HG02588 (cell line): ENCODE measurements at regions not wholly inside any gene's neighbourhood (a gene's known extent, or its start where the extent isn't known, plus 50 kb on each side); places are given as distances from the start of the nearest gene placed in this dataset.

Experiments
- ATAC-seq: cut with Tn5 transposase; IDR thresholded peaks from one replicate; pipeline ENCODE4 v1.9.1; 2021; ENCODE audit warnings: mild to moderate bottlenecking, moderate library complexity; ENCODE audit not compliant: unreplicated experiment

GRCh38 chr16:49048557-49048956 lies 233.1 kb downstream of the CBLN1 start:
- no peak for ATAC-seq

DNA sequence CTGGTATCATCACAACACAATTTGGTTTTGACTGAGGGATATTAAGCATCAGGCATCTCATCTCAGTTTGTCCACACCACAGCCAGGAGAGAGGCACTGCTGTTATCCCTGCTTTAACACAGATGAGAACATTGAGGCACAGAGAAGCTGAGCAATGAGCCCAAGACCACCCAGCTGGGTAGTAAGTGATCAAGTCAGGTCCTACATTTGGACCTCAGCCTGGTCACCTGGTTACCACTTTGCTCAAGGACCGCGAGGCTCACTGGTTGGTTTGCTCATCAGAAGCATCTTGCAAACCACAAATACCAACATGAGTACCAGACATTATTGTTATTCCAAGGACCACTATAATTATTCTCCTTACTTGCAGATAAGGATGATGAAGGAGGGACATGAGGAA lies 245.5 kb downstream of the CBLN1 start:
- ATAC-seq, result no peak

- no peak for ATAC-seq
Measured at GRCh38 chr16:49027420-49027819, 254.2 kb downstream of the CBLN1 start.

DNA sequence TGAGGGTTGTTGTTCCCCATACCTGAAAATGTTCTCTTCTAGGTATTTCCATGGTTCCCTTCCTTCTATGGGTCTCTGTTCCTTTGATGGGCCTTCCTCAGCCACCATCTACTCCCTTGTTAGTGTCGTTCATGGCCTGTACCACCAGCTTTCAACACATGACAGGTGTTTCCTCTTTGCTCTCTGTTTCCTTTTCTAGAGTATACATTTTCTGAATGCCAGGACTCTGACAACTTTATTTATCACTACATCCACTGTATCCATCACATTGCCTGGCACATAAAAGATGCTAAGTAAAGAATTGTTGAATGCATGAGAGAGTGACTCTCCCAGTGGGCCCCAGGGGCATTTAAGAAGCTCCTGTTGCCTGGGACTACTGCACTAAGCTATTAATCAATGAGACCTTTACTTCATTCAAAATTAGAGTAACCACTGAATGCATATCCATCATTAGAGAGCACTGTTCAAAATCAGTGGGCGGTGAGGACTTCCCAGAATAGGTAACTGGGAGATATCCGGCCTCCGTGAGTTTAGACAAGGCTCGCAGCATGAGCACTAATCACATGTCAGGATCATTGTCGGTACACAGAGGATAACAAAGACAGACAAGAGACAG lies 255.0 kb downstream of the CBLN1 start:
- ATAC-seq, result no peak

GRCh38 chr16:49024896-49025295 lies 256.7 kb downstream of the CBLN1 start:
- no peak for ATAC-seq

DNA sequence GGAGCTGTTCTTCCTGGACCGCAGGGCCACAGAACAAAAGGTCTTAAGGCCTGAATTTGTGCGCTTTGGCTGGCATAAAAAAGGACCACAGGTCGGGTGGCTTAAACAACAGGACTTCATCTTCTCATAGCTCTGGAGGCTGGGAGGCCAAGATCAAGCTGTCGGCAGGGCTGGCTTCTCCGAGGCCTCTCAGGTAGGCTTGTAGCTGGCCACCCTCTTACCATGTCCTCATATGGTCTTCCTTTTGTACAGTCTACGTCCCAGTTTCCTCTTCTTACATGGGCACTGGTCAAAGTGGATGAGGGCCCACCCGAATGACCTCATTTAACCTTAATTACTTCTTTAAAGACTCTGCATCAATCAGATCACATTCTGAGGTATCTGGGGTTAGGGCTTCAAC lies 257.6 kb downstream of the CBLN1 start:
- no peak for ATAC-seq

DNA sequence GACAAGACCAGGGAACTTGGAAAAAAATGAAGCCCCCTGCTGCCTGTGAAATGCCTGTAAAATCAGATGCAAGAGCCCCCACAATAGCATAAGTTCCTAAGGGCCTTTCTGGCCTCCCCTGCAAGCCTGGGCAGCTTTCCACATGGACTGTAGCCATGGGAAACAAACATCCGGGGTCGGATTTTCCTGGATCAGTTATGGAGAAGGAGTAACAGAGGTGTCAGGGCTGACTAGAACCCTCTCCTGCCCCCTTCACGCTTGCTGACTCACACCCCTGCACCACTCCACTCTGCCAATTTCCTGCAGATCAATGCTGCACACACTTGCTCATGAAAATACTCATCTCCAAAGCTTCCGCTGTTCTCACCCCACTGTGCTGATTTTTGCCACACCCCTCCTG lies 258.6 kb downstream of the CBLN1 start:
- ATAC-seq, result no peak

- ATAC-seq, result no peak
Measured at GRCh38 chr16:49022351-49022963, 259.2 kb downstream of the CBLN1 start.

- ATAC-seq, result no peak
Measured at GRCh38 chr16:49021136-49021535, 260.5 kb downstream of the CBLN1 start.

DNA sequence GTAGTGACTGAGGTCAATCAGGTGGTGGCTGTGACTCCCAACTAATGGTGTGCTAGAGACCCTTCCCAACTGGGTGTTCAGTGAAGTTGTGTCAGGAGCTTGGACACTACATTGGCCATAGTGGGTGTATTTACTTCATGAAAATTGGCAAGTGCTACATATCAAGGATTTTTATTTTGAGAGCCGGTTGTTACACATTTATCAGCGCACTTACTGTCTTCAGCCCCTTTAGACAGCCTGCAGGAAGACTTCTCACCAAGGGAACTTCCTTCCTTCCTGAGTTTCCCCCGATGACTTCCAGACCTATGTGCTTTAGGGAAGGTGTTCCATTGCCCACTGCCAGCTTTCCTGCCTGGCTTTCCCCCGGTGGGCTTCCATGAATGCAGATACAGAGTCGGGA lies 261.2 kb downstream of the CBLN1 start:
- no peak for ATAC-seq

DNA sequence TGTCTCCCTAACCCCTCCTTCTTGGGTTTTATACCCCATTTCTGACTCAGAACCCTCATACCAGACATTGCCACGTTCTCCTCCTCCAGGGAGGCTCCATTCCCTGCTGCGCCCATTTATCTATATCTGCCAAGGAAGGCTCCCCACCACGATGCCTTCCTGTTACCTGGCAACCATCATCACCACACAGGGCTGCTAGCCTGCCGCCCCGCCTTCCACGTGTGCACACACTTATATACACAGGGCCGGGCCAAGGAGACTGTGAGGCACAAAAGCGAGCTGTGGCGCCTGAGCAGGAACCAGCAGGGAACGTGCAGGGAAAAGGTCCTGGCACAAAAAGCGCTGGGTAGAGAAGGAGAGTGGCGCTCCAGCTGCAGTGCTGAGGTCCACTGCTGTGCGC lies 261.8 kb downstream of the CBLN1 start:
- ATAC-seq, result no peak

- no peak for ATAC-seq
Measured at GRCh38 chr16:49019081-49019633, 262.5 kb downstream of the CBLN1 start.

GRCh38 chr16:49018259-49018931 lies 263.2 kb downstream of the CBLN1 start:
- no peak for ATAC-seq

DNA sequence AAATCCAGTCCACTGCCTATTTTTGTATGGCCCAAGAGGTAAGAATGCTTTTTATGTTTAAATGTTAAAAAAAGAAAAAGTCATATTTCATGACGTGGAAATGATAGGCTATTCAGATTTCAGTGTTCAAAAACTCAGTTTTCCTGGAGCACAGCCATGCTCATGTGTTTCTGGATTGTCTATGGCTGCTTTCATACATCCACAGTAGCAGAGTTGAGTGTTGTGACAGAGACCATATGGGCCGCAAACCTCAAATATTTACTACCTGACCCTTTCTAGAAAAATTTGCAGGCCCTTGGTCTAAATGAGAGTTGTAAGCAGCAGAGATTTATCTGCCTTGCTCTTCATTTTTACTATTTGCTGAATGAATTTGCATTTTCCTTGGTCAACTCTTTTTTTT lies 264.1 kb downstream of the CBLN1 start:
- no peak for ATAC-seq

- no peak for ATAC-seq
Measured at GRCh38 chr16:49016461-49016860, 265.2 kb downstream of the CBLN1 start.

- ATAC-seq, result no peak
Measured at GRCh38 chr16:49015225-49015592, 266.4 kb downstream of the CBLN1 start.

DNA sequence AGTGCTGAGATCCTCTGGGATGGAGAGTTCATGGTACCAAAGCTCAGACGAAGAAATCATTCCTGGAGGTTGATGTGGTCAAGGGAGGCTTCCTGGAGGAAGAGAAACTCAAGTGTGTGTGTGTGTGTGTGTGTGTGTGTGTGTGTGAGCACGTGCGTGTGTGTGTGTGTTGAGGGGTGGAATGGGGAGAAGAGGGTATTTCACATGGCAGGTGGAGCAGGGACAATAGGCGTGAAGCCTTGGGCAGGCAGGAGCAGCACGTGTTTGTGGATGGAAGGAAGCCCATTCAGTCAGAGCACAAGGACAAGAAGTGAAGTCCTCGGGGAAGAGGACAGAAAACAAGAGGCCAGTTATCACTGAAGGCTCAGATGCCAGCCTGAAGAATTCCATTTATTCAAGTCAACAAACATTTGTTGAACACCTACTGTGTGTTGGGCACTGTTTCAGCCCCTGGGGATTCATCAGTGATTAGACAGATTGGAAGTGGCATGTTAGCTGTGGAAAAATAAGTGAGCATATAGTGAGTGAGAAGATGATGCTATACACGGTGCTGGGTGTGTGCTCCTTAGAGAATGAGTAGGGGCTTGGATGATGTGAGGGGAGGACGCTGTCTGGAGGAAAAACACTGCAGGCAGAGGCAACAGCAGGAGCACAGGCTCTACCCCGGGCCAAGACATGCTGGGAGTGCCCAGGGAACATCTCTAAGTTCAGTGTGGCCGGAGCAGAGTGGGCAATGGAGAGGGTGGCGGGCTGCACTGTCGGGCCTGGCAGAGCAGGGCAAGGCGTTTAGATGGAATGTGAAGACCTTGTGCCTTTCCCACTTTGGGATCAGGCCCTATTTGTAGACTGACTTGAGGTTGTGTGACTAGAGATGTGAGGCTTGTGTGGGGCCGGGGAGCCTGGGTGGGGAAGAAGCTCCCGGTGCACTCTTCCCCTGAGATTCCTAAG lies 267.1 kb downstream of the CBLN1 start:
- ATAC-seq, result no peak

GRCh38 chr16:49013727-49014080 lies 267.9 kb downstream of the CBLN1 start:
- ATAC-seq, result no peak

DNA sequence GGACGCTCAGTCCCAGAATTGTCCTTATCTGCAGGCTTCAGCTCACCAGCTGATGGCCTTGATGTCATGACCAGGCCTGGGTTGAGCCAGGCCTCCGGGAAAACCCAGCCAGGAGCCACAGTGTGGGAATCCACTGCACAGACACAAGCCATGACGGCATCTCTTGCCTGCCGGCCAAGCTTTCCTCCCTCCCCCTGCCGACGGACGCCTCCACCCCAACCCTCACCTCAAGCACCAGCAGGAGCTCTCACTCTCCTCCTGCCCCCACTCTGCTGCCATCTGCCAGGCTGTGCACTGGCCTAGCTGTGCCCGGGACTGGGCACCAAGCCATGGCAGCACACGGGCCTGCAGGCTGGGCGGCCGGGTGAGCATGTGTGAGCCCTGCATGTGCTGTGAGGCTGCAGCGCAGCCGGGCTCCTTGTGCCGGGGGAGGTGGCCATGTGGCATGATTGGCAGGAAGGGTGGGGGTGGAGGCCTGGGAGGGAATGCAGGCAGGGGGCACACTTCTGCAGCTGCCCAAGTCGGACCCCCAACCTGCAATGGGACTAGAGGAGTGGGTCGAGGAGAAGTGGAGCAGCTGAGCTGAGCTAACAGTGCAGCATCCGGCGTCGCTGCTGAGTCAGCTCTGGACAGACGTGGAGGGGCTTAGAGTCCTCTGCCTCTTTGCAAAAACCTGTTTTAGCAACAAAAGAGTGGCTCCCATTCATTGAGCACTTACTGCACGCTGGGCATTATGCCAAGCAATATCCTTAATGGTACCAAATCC lies 268.5 kb downstream of the CBLN1 start:
- no peak for ATAC-seq

GRCh38 chr16:49011901-49012300 lies 269.7 kb downstream of the CBLN1 start:
- no peak for ATAC-seq
